ENCODE measurements at regions not wholly inside any gene's neighbourhood (a gene's known extent, or its start where the extent isn't known, plus 50 kb on each side); places are given as distances from the start of the nearest gene placed in this dataset.
"Not testable (repeated sequence)": the region's sequence is repeated elsewhere in the genome, so short reads cannot be mapped to it uniquely, and the experiment has no call there.

DNA sequence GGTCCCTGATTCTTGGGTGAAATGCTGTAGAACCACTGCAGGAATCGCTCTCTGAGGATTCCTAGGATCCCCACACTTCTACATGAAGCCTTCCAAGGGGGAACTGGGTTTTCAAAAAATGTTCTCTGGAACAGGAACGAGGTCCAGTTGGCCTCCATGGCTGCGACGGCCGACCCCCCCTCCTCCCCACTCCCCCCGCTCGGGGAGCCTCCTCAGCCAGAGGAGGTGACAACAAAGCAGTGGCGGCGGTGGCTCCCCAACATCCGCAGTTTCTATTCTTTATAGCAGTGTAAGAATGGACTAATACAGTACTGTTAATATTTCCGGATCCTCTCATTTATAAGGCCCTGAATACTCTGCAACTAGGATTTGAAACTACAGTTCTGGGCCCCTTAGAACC is 84.0 kb upstream of the PLAAT1 start:
- no peaks in the 10 kb centered on the region for H3K79me2 ChIP-seq (ENCODE audit: insufficient read depth, low read length)
- no peak for DNase-seq (ENCODE audit: insufficient read length, low spot score, missing footprints)
- H3K4me1 ChIP-seq (ENCODE audit: insufficient read depth, low read length), result no peaks in the 10 kb centered on the region
- H2AFZ ChIP-seq (ENCODE audit: low read length), result no peak overlapping the region
- H3K36me3 ChIP-seq (ENCODE audit: insufficient read depth, low read length), result no peaks in the 10 kb centered on the region
- H4K20me1 ChIP-seq (ENCODE audit: insufficient read depth, low read length), result no peaks in the 10 kb centered on the region
- no peaks in the 10 kb centered on the region for H3K27me3 ChIP-seq (ENCODE audit: insufficient read depth, low read length)
- no peak for TF ChIP-seq CTCF (IDR thresholded peaks at IDR 0.05; ENCODE audit: extremely low read depth, low read depth, low read length)
- H3K9me3 ChIP-seq (ENCODE audit: low read depth, low read length), result no peaks in the 10 kb centered on the region
- H3K4me3 ChIP-seq (ENCODE audit: insufficient read depth, low read length), result no peak overlapping the region
- no peak overlapping the region for H3K27ac ChIP-seq (ENCODE audit: low read depth, low read length)
- no peak overlapping the region for H3K4me2 ChIP-seq (ENCODE audit: insufficient read depth, low read length)

- Histone ChIP-seq H3K4me2 (ENCODE audit: insufficient read depth, low read length) (no peak overlapping the region), H3K4me3 (ENCODE audit: insufficient read depth, low read length) (no peak overlapping the region)
- no peak for TF ChIP-seq CTCF (IDR thresholded peaks at IDR 0.05; ENCODE audit: extremely low read depth, low read depth, low read length)
Observed at GRCh38 chr3:193165431-193166120, 75.4 kb upstream of the PLAAT1 start.

GRCh38 chr3:193168931-193169330 is 72.1 kb upstream of the PLAAT1 start:
- no peak overlapping the region for H3K27ac ChIP-seq (ENCODE audit: low read depth, low read length)
- DNase-seq (ENCODE audit: insufficient read length, low spot score, missing footprints), result no peak
- no peak for TF ChIP-seq CTCF (IDR thresholded peaks at IDR 0.05; ENCODE audit: extremely low read depth, low read depth, low read length)
- no peaks in the 10 kb centered on the region for H3K27me3 ChIP-seq (ENCODE audit: insufficient read depth, low read length)
- H3K4me1 ChIP-seq (ENCODE audit: insufficient read depth, low read length), result no peaks in the 10 kb centered on the region
- H2AFZ ChIP-seq (ENCODE audit: low read length), result no peak overlapping the region
- H3K36me3 ChIP-seq (ENCODE audit: insufficient read depth, low read length), result no peaks in the 10 kb centered on the region
- H4K20me1 ChIP-seq (ENCODE audit: insufficient read depth, low read length), result no peaks in the 10 kb centered on the region
- H3K4me3 ChIP-seq (ENCODE audit: insufficient read depth, low read length), result no peak overlapping the region
- H3K4me2 ChIP-seq (ENCODE audit: insufficient read depth, low read length), result no peak overlapping the region
- H3K79me2 ChIP-seq (ENCODE audit: insufficient read depth, low read length), result no peaks in the 10 kb centered on the region
- no peaks in the 10 kb centered on the region for H3K9me3 ChIP-seq (ENCODE audit: low read depth, low read length)

More at GRCh38 chr3:193165431-193166120, 75.4 kb upstream of the PLAAT1 start:
- Histone ChIP-seq H3K27me3 (ENCODE audit: insufficient read depth, low read length) (no peaks in the 10 kb centered on the region), H3K27ac (ENCODE audit: low read depth, low read length) (no peak overlapping the region), H3K4me1 (ENCODE audit: insufficient read depth, low read length) (no peaks in the 10 kb centered on the region), H3K9me3 (ENCODE audit: low read depth, low read length) (no peaks in the 10 kb centered on the region), H3K36me3 (ENCODE audit: insufficient read depth, low read length) (no peaks in the 10 kb centered on the region), H3K79me2 (ENCODE audit: insufficient read depth, low read length) (no peaks in the 10 kb centered on the region), H4K20me1 (ENCODE audit: insufficient read depth, low read length) (no peaks in the 10 kb centered on the region), H2AFZ (ENCODE audit: low read length) (no peak overlapping the region)
- no peak for DNase-seq (ENCODE audit: insufficient read length, low spot score, missing footprints)

GRCh38 chr3:193174140-193174539 is 66.9 kb upstream of the PLAAT1 start:
- DNase-seq (ENCODE audit: insufficient read length, low spot score, missing footprints), result no peak
- H2AFZ ChIP-seq (ENCODE audit: low read length), result no peak overlapping the region
- H3K9me3 ChIP-seq (ENCODE audit: low read depth, low read length), result no peaks in the 10 kb centered on the region
- H3K4me2 ChIP-seq (ENCODE audit: insufficient read depth, low read length), result no peak overlapping the region
- H4K20me1 ChIP-seq (ENCODE audit: insufficient read depth, low read length), result no peaks in the 10 kb centered on the region
- H3K79me2 ChIP-seq (ENCODE audit: insufficient read depth, low read length), result no peaks in the 10 kb centered on the region
- no peaks in the 10 kb centered on the region for H3K36me3 ChIP-seq (ENCODE audit: insufficient read depth, low read length)
- H3K27ac ChIP-seq (ENCODE audit: low read depth, low read length), result no peak overlapping the region
- H3K27me3 ChIP-seq (ENCODE audit: insufficient read depth, low read length), result no peaks in the 10 kb centered on the region
- no peaks in the 10 kb centered on the region for H3K4me1 ChIP-seq (ENCODE audit: insufficient read depth, low read length)
- no peak overlapping the region for H3K4me3 ChIP-seq (ENCODE audit: insufficient read depth, low read length)
- no peak for TF ChIP-seq CTCF (IDR thresholded peaks at IDR 0.05; ENCODE audit: extremely low read depth, low read depth, low read length)

DNA sequence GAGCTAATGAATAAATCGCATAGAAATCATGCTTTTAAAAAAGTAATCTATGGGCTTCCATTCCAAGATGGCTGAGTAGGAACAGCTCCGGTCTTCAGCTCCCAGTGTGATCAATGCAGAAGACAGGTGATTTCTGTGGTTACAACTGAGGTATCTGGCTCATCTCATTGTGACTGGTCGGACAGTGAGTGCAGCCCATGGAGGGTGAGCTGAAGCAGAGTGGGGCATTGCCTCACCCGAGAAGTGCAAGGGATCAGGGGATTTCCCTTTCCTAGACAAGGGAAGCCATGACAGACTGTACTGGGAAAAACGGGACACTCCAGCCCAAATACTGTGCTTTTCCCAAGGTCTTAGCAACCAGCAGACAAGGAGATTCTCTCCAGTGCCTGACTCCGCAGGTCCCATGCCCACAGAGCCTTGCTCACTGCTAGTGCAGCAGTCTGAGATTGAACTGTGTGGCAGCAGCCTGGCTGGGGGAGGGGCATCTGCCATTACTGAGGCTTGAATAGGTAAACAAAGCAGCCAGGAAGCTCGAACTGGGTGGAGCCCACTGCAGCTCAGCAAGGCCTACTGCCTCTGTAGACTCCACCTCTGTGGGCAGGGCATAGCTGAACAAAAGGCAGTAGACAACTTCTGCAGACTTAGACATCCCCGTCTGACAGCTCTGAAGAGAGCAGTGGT is 61.5 kb upstream of the PLAAT1 start:
- not testable (repeated sequence) for H3K27me3 ChIP-seq (ENCODE audit: insufficient read depth, low read length); H3K4me2 ChIP-seq (ENCODE audit: insufficient read depth, low read length); H4K20me1 ChIP-seq (ENCODE audit: insufficient read depth, low read length); H3K4me3 ChIP-seq (ENCODE audit: insufficient read depth, low read length); H2AFZ ChIP-seq (ENCODE audit: low read length); H3K4me1 ChIP-seq (ENCODE audit: insufficient read depth, low read length); DNase-seq (ENCODE audit: insufficient read length, low spot score, missing footprints); H3K27ac ChIP-seq (ENCODE audit: low read depth, low read length); H3K36me3 ChIP-seq (ENCODE audit: insufficient read depth, low read length); H3K79me2 ChIP-seq (ENCODE audit: insufficient read depth, low read length); H3K9me3 ChIP-seq (ENCODE audit: low read depth, low read length)

All from osteoblast (primary cell).